ENCODE measurements at regions not wholly inside any gene's neighbourhood (a gene's known extent, or its start where the extent isn't known, plus 50 kb on each side); places are given as distances from the start of the nearest gene placed in this dataset.
"Not testable (repeated sequence)": the region's sequence is repeated elsewhere in the genome, so short reads cannot be mapped to it uniquely, and the experiment has no call there.

DNA sequence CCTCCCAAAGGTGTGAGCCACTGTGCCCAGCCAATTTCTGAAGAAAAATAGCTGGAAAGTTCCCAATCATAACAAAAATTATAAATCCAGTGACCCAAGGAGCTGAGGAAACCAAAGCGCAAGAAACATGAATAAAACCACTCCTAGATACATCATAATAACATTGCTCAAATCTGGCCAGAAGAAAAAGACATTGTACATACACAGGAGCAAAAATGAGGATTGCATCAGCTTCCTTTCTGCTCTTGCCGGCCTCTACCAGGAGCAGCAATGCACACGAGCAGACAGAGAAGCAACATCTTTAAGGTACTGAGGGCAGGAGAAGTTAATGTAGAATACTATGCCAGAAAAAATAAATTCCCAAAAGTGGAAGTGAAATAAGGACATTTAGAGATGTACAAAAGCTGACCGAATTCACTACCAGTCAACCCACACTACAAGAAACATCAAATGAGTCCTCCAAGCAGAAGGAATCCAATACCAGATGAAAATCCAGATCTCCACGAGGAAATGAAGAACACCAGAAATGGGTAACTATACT is 127.0 kb upstream of the NBPF11 start:
- TF ChIP-seq, protein P1, sequence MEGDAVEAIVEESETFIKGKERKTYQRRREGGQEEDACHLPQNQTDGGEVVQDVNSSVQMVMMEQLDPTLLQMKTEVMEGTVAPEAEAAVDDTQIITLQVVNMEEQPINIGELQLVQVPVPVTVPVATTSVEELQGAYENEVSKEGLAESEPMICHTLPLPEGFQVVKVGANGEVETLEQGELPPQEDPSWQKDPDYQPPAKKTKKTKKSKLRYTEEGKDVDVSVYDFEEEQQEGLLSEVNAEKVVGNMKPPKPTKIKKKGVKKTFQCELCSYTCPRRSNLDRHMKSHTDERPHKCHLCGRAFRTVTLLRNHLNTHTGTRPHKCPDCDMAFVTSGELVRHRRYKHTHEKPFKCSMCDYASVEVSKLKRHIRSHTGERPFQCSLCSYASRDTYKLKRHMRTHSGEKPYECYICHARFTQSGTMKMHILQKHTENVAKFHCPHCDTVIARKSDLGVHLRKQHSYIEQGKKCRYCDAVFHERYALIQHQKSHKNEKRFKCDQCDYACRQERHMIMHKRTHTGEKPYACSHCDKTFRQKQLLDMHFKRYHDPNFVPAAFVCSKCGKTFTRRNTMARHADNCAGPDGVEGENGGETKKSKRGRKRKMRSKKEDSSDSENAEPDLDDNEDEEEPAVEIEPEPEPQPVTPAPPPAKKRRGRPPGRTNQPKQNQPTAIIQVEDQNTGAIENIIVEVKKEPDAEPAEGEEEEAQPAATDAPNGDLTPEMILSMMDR (IDR thresholded peaks at IDR 0.05): not testable (repeated sequence)
- TF ChIP-seq POLR2A (IDR thresholded peaks at IDR 0.05); POLR2AphosphoS5 (IDR thresholded peaks at IDR 0.05; ENCODE audit: insufficient read depth in 1 of 2, low read depth in 1 of 2): not testable (repeated sequence)

Data from vagina (tissue), 2 donors.